HEK293T (cell line): ENCODE measurements at regions not wholly inside any gene's neighbourhood (a gene's known extent, or its start where the extent isn't known, plus 50 kb on each side); places are given as distances from the start of the nearest gene placed in this dataset.

Experiments used
- BHLHE40 ChIP-seq: fragments of 450-650 bp; IDR thresholded peaks from 2 replicates; pipeline ENCODE4 v1.6.1; 2016; ENCODE audit warnings: mild to moderate bottlenecking, moderate library complexity, borderline replicate concordance
- CTBP1 ChIP-seq: fragments of 450-650 bp; IDR thresholded peaks from 2 replicates; pipeline ENCODE4 v1.6.1; 2016; ENCODE audit warnings: borderline replicate concordance
- ELF4 ChIP-seq: fragments of 450-650 bp; IDR thresholded peaks from 2 replicates; pipeline ENCODE4 v1.6.1; 2017; ENCODE audit warnings: antibody characterized with exemption
- FOXA1 ChIP-seq: fragments of 450-650 bp; IDR thresholded peaks from 2 replicates; pipeline ENCODE4 v1.6.1; 2016; ENCODE audit warnings: mild to moderate bottlenecking
- FOXK2 ChIP-seq: fragments of 450-650 bp; IDR thresholded peaks from 2 replicates; pipeline ENCODE4 v1.6.1; 2016; ENCODE audit warnings: mild to moderate bottlenecking
- FOXM1 ChIP-seq: fragments of 450-650 bp; IDR thresholded peaks from 2 replicates; pipeline ENCODE4 v1.6.1; 2017; ENCODE audit warnings: mild to moderate bottlenecking, borderline replicate concordance
- HDGF ChIP-seq: fragments of 450-650 bp; IDR thresholded peaks from 2 replicates; pipeline ENCODE4 v1.6.1; 2017; ENCODE audit warnings: antibody characterized with exemption, borderline replicate concordance
- L3MBTL2 ChIP-seq: fragments of 450-650 bp; conservative IDR thresholded peaks from 2 replicates; pipeline ENCODE4 v1.6.1; 2016; ENCODE audit warnings: mild to moderate bottlenecking
- NFRKB ChIP-seq: fragments of 450-650 bp; IDR thresholded peaks from 2 replicates; pipeline ENCODE4 v1.6.1; 2016; ENCODE audit warnings: mild to moderate bottlenecking, moderate library complexity
- PKNOX1 ChIP-seq: fragments of 450-650 bp; IDR thresholded peaks from 2 replicates; pipeline ENCODE4 v1.6.1; 2016
- SP1 ChIP-seq: fragments of 450-650 bp; IDR thresholded peaks from 2 replicates; pipeline ENCODE4 v1.6.1; 2017
- SUZ12 ChIP-seq: fragments of 450-650 bp; IDR thresholded peaks from 2 replicates; pipeline ENCODE4 v1.6.1; 2016; ENCODE audit warnings: mild to moderate bottlenecking
- TARDBP ChIP-seq: fragments of 450-650 bp; IDR thresholded peaks from 2 replicates; pipeline ENCODE4 v1.6.1; 2016
- ZNF384 ChIP-seq: fragments of 450-650 bp; IDR thresholded peaks from 2 replicates; pipeline ENCODE4 v1.6.1; 2016

GRCh38 chr2:15115776-15116175 lies 445.4 kb downstream of the NBAS start:
- TF ChIP-seq NFRKB (no peak), L3MBTL2 (no peak), FOXM1 (no peak), SUZ12 (no peak), FOXA1 (no peak), ZNF384 (no peak), SP1 (no peak), PKNOX1 (no peak), FOXK2 (no peak), BHLHE40 (no peak), CTBP1 (no peak), TARDBP (no peak), ELF4 (no peak), HDGF (no peak)
